ENCODE measurements at regions not wholly inside any gene's neighbourhood (a gene's known extent, or its start where the extent isn't known, plus 50 kb on each side); places are given as distances from the start of the nearest gene placed in this dataset.

DNA sequence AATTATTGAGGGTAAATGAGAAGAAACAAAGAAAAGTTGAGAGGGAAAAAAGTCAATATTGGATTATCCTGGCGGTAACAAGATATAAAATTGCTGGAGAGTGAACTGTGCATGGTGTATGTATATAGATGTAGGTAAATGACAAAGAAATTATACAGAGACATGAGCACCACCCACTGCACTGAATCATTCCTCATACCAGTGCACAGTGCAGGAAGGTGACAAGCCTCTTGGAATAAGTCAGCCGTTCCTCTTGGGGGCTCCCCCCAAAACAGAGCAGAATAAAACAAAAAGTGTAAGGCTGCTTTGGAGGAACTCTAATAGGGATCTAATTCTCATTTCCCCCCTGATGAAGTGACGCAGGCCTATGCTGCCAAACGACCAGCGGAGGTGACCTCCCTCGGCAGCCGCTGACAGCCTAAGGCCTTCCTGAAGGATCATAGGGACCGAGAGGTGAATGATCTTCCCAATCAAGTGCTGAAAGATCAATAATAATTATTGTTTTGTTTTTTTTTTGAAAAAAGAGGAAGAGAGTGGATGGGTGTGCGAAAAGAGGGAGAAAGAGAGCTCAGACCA, 245.0 kb downstream of the PSAT1 start:
- H2AFZ ChIP-seq (ENCODE audit: insufficient read depth, low read depth, low read length, poor library complexity, severe bottlenecking): no peak overlapping the region
- H3K4me3 ChIP-seq (replicated peaks in 1 of 3; ENCODE audit: low read depth in 2 of 3, low read length in 3 of 3): no peak overlapping the region
- H3K9ac ChIP-seq (ENCODE audit: insufficient read depth, low read length, poor library complexity, severe bottlenecking): no peak overlapping the region
- no peak overlapping the region for H3K27ac Mint-ChIP-seq
- H3K9me3 Mint-ChIP-seq: peaks cover 0 to 6% (median 2%) of the 10 kb centered on the region in 7 donors
- H3K4me2 ChIP-seq (replicated peaks; ENCODE audit: extremely low read depth, low read length, poor library complexity, severe bottlenecking): no peak overlapping the region
- no peak for DNase-seq
- H3K4me3 Mint-ChIP-seq: no peak overlapping the region
- 100% methylated on average over 1 of the region's 9 CpGs for WGBS (ENCODE audit: insufficient coverage)
- no peaks in the 10 kb centered on the region for H3K4me1 ChIP-seq (ENCODE audit: control insufficient read depth in 1 of 2, insufficient read depth in 2 of 2, low read length in 2 of 2)
- H4K20me1 ChIP-seq (ENCODE audit: insufficient read depth, low read length): no peaks in the 10 kb centered on the region
- peaks cover 0 to 5% (median 2%) of the 10 kb centered on the region in 3 donors for H3K27me3 Mint-ChIP-seq (ENCODE audit: low read depth in 3 of 3)
- no peaks in the 10 kb centered on the region for H3K27me3 ChIP-seq (ENCODE audit: control insufficient read depth in 2 of 2, insufficient read depth in 2 of 2, low read length in 2 of 2)
- H3K4me1 Mint-ChIP-seq: no peaks in the 10 kb centered on the region
- no peaks in the 10 kb centered on the region for H3K79me2 ChIP-seq (ENCODE audit: insufficient read depth, low read length)
- no peaks in the 10 kb centered on the region for H3K36me3 Mint-ChIP-seq
- no peaks in the 10 kb centered on the region for H3K9me3 ChIP-seq (replicated peaks in 1 of 2; ENCODE audit: control insufficient read depth in 1 of 2, insufficient read depth in 1 of 2, low read length in 2 of 2)
- intact Hi-C loops (cut with micrococcal nuclease): no loop called here
- H3K27ac ChIP-seq (ENCODE audit: low read depth in 1 of 2, low read length in 2 of 2): no peak overlapping the region
- TF ChIP-seq, protein P1, sequence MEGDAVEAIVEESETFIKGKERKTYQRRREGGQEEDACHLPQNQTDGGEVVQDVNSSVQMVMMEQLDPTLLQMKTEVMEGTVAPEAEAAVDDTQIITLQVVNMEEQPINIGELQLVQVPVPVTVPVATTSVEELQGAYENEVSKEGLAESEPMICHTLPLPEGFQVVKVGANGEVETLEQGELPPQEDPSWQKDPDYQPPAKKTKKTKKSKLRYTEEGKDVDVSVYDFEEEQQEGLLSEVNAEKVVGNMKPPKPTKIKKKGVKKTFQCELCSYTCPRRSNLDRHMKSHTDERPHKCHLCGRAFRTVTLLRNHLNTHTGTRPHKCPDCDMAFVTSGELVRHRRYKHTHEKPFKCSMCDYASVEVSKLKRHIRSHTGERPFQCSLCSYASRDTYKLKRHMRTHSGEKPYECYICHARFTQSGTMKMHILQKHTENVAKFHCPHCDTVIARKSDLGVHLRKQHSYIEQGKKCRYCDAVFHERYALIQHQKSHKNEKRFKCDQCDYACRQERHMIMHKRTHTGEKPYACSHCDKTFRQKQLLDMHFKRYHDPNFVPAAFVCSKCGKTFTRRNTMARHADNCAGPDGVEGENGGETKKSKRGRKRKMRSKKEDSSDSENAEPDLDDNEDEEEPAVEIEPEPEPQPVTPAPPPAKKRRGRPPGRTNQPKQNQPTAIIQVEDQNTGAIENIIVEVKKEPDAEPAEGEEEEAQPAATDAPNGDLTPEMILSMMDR (IDR thresholded peaks at IDR 0.05): no peak
- no peaks in the 10 kb centered on the region for H3K36me3 ChIP-seq (replicated peaks in 1 of 2; ENCODE audit: control insufficient read depth in 1 of 2, insufficient read depth in 2 of 2, low read length in 2 of 2)

DNA sequence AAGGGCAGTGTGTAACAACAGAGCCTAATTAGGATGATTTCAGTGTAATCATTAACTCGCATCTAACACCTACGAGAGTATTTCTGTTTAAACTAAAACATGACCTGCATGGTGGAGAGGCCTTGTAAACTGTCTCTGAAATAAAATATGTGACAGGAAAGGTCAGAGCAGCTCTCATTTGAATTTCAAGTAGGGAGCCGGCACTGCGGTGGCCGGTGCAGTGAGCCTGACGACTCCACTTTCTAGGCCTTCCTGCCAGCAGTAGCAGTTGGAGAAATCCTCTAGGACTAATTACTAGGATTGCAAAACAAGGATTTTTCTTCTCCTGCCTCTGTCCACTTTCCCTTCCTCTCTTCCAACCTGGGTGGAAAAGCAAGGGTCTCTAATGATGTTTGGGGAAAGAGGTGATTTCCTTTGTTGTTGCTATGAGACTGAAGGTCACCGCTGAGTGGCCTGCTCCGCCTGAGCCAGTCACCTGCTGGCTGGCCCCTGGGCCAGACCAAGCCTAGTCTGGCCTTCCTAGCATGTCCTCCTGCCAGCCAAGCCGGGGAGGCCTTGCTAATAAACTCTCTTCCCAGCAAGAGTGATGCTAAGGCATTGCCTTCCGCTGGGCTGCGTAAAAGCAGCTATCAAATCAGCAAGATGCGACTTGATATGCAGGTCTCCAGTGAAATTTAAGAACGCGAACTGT, 245.7 kb downstream of the PSAT1 start:
- Histone ChIP-seq H3K4me3 (replicated peaks in 1 of 3; ENCODE audit: low read depth in 2 of 3, low read length in 3 of 3) (no peak overlapping the region), H3K27me3 (ENCODE audit: control insufficient read depth in 2 of 2, insufficient read depth in 2 of 2, low read length in 2 of 2) (no peaks in the 10 kb centered on the region), H3K79me2 (ENCODE audit: insufficient read depth, low read length) (no peaks in the 10 kb centered on the region), H3K9me3 (replicated peaks in 1 of 2; ENCODE audit: control insufficient read depth in 1 of 2, insufficient read depth in 1 of 2, low read length in 2 of 2) (no peaks in the 10 kb centered on the region), H3K9ac (ENCODE audit: insufficient read depth, low read length, poor library complexity, severe bottlenecking) (no peak overlapping the region), H3K4me2 (replicated peaks; ENCODE audit: extremely low read depth, low read length, poor library complexity, severe bottlenecking) (no peak overlapping the region), H3K4me1 (ENCODE audit: control insufficient read depth in 1 of 2, insufficient read depth in 2 of 2, low read length in 2 of 2) (no peaks in the 10 kb centered on the region), H3K36me3 (replicated peaks in 1 of 2; ENCODE audit: control insufficient read depth in 1 of 2, insufficient read depth in 2 of 2, low read length in 2 of 2) (no peaks in the 10 kb centered on the region), H4K20me1 (ENCODE audit: insufficient read depth, low read length) (no peaks in the 10 kb centered on the region), H2AFZ (ENCODE audit: insufficient read depth, low read depth, low read length, poor library complexity, severe bottlenecking) (no peak overlapping the region), H3K27ac (ENCODE audit: low read depth in 1 of 2, low read length in 2 of 2) (no peak overlapping the region)
- Mint-ChIP-seq H3K4me1 (no peaks in the 10 kb centered on the region), H3K4me3 (no peak overlapping the region), H3K36me3 (no peaks in the 10 kb centered on the region), H3K9me3 (peaks cover 0 to 6% (median 2%) of the 10 kb centered on the region in 7 donors), H3K27ac (no peak overlapping the region), H3K27me3 (ENCODE audit: low read depth in 3 of 3) (peaks cover 0 to 7% (median 5%) of the 10 kb centered on the region in 3 donors)
- no peak for DNase-seq
- intact Hi-C loops (cut with micrococcal nuclease): no loop called here
- TF ChIP-seq, protein P1 (IDR thresholded peaks at IDR 0.05): no peak
- WGBS (ENCODE audit: insufficient coverage): 98% methylated on average over 9 of the region's 14 CpGs

All from CD14-positive monocyte (primary cell).